Stimulated activated CD4-positive, alpha-beta T cell treated with anti-CD3 and anti-CD28 coated beads, Interleukin-12 subunit alpha, Interleukin-12 subunit beta, amount 100 ng/mL, for 24 hours (primary cell): ENCODE measurements at regions not wholly inside any gene's neighbourhood (a gene's known extent, or its start where the extent isn't known, plus 50 kb on each side); places are given as distances from the start of the nearest gene placed in this dataset.

Experiments
- DNase-seq, 2 experiments: peaks; one replicate each; pipeline ENCODE4 v3.0.0-alpha.2; 2020; ENCODE audit warnings: low read depth in 2 of 2

DNA sequence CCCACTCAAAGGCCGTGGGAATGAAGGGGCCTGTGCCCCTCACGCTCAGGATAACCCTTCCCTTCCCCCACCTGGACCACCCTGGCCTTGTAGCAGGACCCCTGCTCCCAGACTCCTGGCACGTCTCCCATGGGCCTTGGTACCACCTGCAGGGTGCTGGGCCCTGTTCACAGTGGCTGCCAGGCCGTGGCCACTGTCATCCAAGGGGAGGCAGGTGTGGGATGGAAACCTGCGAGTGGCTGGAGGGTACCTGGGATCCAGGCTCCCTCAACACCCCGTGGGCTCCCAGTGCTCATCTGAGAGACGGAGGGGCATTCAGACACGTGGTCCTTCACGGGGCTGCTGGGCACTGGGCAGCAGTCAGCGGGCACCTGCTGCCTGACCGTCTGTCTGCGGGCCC lies 75.6 kb upstream of the CIBAR2 start:
- DNase-seq: no peak

DNA sequence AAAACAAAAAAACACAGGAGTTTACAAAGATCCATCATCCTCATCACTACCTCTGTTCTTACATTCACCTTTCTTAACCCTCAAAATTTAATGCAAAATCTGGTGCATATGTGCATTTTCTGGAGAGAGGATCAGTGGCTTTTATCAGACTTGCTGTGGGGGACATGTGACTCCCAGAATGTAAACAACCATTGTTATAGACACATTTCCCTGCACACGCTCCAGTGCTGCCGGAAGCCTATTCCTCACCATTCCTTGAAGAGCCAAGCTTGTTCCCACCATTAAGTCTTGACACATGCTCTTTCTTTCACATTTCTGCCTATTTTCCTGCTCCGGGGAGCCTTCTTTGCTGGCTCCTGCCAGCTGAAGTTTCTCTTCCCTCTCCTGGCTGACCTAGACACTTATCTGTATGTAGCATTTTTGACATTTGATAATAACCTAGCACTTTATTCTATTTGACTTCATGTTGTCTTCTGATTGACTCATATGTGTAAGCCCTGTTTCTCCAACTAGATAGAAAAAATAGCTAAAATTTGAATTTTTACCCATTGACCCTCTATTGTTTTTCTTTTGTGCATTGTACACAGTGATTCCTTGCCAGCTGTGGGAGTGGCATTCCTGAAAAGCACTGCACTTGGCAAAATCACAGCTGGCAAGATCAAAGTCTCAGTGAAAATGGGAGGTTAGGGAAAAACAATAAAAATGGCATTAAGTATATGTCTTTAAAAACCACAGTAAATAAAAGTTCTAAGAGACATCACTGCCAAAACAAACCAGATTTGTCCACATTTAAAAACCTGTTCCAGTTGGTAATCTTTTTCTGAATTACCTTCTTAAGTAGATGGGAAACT lies 76.8 kb upstream of the CIBAR2 start:
- no peak for DNase-seq

DNA sequence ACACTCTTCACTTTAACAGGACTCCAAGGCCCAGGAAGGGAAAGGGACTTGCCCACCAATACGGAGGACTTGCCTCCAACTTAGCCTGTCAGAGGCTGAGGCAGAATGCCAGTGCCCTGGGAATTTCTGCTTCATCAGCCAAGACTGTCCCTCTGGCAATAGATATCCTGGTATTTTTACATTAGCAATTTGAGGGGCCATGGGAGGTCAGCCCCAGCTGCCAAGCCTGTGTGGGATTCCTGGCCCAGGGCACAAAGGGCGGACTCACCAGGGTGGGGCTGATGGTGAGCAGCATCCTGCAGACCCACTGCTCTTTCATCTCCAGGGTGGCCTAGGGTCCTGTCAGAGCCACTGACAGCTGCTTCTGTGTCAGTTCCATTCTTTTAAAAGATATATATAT lies 78.3 kb upstream of the CIBAR2 start:
- no peak for DNase-seq

DNA sequence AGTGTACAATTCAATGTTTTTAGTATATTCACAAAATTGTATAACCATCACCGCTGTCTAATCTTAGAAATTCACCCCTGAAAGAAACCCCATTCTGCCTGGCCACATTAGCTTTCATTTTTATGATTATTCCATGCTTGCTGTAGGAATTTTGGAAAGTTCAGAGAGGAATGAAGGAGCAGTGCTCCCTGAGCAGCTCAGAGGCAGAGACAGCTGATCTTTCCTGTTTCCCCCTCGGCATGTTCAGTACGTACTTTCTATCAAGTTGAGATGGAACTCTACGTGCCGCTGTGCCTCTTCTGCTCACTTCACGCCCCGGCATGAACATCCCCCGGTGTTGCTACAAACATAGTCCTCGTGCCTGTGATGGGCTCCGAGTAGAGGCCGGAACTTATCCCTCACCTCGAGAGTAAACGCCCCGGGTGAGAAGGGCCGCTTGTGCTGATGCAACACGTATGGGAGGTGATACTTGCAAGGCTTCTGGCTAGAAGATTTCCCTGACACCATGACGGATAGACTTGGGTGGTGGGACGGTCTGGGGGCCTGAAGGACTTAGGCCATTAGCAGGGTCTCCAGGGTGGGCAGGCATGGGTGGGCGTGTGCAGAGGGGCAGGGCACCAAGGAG lies 79.2 kb upstream of the CIBAR2 start:
- DNase-seq: no peak

DNA sequence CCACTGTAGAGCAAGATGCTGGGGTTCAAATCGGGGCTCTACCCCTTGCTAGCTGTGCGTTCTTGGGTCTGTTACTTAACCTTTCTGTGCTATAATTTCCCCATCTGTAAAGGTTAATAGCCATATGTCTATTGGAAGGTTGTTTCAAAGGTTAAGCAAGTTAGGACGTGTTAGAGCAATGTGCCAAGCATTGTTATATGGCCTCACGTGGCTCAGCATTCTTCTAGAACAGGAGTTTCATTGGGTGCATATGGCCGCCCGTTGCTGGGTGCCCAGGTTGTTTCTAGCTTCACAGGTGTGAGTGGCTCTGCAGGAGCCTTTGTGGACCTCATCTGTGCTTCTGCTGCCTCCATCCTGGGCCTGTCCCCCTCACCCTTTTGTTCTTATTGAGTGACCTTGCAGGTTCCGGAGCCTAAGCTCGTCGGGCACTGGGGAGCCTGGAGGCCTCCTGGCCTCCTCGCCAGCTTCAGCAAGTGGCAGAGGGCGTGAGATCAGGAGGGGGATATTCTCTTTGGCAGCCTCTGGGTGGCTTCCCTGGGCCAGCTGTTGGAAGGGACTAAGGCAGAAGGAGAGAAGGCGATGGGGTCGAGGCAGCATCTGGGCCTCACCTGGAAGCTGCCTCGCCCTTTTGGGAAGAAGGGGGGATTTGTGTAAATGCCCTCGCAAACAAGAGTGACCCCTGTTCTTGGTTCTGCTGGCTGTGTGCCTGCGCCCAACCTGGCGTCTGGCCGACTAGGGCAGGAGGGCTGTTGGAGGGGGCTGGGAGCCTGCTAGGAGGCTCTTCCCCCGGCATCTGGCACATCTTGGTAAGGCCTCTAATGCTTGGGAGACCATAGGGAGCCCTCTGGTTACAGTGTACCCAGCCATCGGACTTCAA lies 80.2 kb upstream of the CIBAR2 start:
- DNase-seq: no peak

DNA sequence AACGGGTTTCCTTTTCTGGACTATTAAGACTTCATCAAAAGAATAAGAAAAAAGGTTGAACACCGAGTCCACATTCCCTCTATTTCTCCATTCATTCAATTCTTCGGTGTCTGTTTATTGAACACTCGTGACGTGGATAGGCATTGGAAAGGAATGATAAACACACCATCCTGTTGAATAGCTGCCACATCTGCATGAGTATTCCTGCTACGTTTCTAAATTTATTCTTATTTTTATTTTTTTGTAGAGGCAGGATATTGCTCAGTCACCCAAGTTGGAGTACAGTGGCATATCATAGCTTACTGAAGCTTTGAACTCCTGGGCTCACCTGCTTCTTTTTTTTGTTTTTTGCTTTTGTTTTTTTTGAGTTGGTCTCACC lies 80.8 kb upstream of the CIBAR2 start:
- no peak for DNase-seq

- DNase-seq: no peak
These were observed 81.6 kb upstream of the CIBAR2 start for GRCh38 chr16:85193876-85194275.

GRCh38 chr16:85194307-85195270 lies 82.3 kb upstream of the CIBAR2 start:
- DNase-seq: no peak

DNA sequence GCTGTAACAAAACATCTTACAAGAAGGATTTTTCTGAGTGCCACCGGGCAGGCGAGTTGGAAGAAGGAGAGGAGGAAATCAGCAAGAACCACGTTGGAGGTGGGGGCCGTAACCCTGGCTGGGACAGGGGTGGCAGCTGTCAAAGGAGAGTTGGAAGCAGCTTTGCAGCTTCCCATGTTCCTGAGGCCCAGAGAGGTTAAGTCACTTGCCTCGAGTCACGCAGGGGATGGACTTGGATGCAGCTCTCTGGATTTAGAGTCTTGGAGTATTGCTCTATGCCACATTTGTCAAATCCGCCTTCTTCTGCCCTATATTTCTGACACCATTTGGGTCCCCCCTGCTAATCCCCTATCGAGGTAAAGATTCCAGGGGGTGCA lies 83.0 kb upstream of the CIBAR2 start:
- DNase-seq: no peak

DNA sequence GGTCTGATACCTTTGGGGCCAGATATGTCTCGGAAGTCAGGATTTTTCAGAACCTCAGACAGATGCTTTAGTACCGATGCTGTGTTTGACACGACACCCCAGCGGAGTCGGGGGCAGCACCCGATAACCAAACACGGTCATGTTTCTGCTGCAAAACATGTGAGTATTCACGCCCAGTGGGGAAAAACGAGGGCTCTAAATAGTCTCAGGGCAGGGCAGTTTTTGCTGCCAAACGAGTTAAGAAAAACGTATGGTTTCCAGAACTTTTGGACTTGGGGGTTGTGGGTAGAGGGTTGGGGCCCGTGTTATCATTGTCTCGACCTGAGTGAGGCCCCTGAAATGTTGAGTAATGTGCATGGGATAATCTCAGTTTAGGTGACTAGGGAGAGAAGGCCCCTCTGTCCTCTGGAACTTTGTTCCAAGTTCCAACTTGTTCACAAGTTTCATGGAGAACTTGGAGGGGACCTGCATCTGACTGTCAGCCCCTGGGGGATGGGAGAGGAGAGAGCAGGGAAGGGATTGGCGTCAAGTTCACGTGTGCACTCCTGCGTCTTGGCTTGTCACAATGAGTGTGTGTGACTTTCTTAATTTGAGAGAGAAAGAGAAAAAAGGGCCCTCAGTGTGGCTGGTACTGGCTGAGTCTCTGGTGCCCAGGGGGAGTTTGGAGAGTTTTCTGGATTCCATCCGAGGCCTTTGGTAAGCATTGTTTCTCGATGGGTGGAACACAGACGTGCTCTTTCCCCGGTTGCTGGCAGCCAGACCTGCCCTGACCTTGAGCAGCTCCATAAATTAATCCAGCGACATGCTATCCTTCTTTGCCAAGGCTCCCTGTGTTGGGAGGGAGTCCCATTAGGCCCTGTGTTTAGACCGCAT lies 83.9 kb upstream of the CIBAR2 start:
- no peak for DNase-seq

- DNase-seq: no peak
These were observed 84.7 kb upstream of the CIBAR2 start for GRCh38 chr16:85196976-85197375.

- no peak for DNase-seq
These were observed 85.6 kb upstream of the CIBAR2 start for GRCh38 chr16:85197611-85198566.

GRCh38 chr16:85199069-85199725 lies 86.9 kb upstream of the CIBAR2 start:
- no peak for DNase-seq

DNA sequence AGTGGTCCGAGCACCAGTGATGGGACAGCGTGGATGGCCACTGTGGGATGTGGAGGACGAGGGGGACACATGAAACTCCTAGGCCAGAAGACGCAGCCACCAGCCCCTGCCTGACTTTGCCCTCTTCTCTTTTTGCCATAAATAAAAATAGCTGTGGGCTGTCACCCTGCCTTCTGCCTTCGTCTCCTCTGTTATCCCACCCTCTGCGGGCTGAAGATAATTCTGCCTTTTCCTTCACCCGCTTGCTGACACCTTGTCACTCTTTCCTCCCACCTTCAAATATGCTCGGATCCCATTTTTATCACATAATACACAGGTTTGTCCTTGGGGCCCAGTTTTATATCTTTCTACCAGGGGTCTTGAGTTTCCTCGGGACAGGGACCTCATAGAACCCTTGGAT lies 87.6 kb upstream of the CIBAR2 start:
- no peak for DNase-seq

DNA sequence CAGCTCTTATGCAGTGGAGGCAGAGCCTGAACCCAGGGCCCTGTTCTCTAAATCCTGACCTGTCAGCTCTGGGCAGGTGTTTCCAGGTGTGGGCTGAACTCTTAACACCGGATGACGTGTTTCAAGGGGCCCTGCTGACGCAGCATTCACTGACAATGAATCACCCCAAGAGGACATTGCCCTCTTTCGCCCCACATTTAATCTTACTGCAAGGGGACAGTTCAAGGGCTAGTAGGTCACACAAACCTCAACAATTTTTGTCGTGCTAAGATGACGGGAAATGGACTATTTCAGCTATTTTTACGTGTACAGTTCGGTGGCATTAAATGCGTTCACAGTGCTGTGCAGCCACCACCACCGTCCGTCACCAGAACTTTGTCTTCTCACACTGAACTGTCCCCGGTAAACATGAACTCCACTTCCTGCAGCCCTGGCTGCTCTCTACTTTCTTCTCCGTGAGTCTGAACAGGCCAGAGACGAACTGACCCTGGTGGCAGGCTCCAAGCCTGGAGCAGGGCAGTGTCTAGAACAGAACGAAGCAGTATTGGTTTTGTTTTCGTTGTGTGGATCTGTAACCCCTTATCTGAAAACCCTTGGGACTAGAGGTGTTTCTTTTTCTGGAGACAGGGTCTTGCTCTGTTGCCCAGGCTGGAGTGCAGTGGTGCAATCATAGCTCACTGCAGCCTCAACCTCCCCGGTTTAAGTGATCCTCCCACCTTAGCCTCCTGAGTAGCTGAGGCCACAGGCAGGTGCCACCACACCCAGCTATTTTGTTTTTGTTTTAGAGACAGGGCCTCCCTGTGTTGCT lies 88.4 kb upstream of the CIBAR2 start:
- no peak for DNase-seq

GRCh38 chr16:85201574-85201973 lies 89.3 kb upstream of the CIBAR2 start:
- DNase-seq: no peak

GRCh38 chr16:85202051-85202601 lies 89.9 kb upstream of the CIBAR2 start:
- DNase-seq: no peak
